Spinal cord (tissue), 9 donors: ENCODE measurements at regions not wholly inside any gene's neighbourhood (a gene's known extent, or its start where the extent isn't known, plus 50 kb on each side); places are given as distances from the start of the nearest gene placed in this dataset.

Experiments used
- DNase-seq, 6 donors: peaks; one replicate each; pipeline versions ENCODE4 v3.0.0 to v3.0.0-alpha.2; 2013 to 2015; ENCODE audit warnings: low spot score in 6 of 6, low read depth in 4 of 6
- H3K27ac ChIP-seq: one replicate; pipeline ENCODE4 v1.5.1; 2013; ENCODE audit warnings: low read depth, low read length, control low read depth
- H3K27me3 ChIP-seq: one replicate; pipeline ENCODE4 v1.6.1; 2013; ENCODE audit warnings: low read length; ENCODE audit not compliant: control insufficient read depth, insufficient read depth
- H3K36me3 ChIP-seq: one replicate; pipeline ENCODE4 v1.6.1; 2013; ENCODE audit warnings: low read length; ENCODE audit not compliant: control insufficient read depth, insufficient read depth
- H3K4me1 ChIP-seq: one replicate; pipeline ENCODE4 v1.6.1; 2013; ENCODE audit warnings: low read length; ENCODE audit not compliant: control insufficient read depth, insufficient read depth
- H3K4me3 ChIP-seq: one replicate; pipeline ENCODE4 v1.5.1; 2013; ENCODE audit warnings: low read depth, low read length, control low read depth
- H3K9me3 ChIP-seq: one replicate; pipeline ENCODE4 v1.6.1; 2013; ENCODE audit warnings: low read length; ENCODE audit not compliant: control insufficient read depth, insufficient read depth
- WGBS: methylation state at CpG from one replicate; pipeline ENCODE4 v1.1.5; 2013; ENCODE audit warnings: missing lambda C conversion rate; ENCODE audit not compliant: insufficient coverage; 5-methylcytosine and 5-hydroxymethylcytosine counted together
- donor health status: healthy.

DNA sequence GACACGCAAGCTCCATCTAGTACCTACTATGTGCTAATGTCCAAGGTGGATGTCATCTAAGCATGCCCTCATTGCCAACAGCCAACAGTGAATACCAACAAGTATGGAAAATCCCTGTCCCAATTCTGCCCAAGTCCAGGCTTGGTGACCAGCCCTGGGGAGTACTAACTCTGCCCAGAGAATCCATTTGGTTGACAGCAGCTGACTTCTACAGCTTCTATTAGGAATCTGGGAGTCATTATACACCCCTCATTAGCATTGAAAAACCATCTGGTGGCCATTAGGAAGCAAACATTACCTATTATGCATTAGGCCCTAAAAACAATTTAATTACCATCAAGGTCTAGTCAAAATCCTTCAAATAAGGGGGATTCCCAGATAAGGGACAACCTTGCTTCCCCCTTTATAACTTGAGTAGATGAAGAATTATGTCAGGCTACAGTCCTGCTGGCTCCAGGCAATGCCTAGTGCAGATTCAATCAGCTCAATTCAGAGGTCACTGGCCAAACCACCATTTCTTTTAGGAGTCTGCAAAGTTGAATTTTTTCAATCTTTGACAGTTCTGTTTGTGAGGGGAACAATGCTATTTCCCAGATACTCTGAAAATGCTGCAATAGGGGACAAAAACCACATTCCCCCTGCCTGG is 228.0 kb upstream of the LDB2 start:
- no peak overlapping the region for H3K27ac ChIP-seq
- 100% methylated on average over 1 of the region's 1 CpG for WGBS
- H3K4me3 ChIP-seq = no peak overlapping the region
- peak in 1 of 6 donors; percentile 74 for DNase-seq
- H3K4me1 ChIP-seq = no peaks in the 10 kb centered on the region
- H3K9me3 ChIP-seq = no peaks in the 10 kb centered on the region
- no peaks in the 10 kb centered on the region for H3K36me3 ChIP-seq
- no peaks in the 10 kb centered on the region for H3K27me3 ChIP-seq

DNA sequence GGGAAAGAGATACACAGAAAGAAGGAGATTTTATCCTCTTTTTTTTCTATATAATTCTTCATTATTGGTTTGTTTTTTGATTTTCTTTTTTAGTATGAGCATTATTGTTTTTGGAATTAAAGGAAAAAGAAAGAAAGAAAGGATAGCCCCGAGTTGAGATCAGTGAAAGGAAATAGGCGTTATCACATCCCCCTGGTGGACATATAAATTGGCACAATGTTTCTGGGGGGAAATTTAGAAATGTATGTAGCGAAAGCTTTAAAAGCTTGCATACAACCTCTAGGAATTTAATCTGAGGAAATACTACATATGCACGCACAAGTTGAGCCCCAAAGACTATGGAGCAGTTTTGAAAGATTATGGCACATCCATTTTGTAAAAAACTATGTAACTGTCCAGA is 226.3 kb upstream of the LDB2 start:
- no peaks in the 10 kb centered on the region for H3K4me1 ChIP-seq
- no peaks in the 10 kb centered on the region for H3K36me3 ChIP-seq
- H3K4me3 ChIP-seq = no peak overlapping the region
- DNase-seq = no peak
- 72% methylated on average over 2 of the region's 4 CpGs for WGBS
- no peaks in the 10 kb centered on the region for H3K9me3 ChIP-seq
- no peaks in the 10 kb centered on the region for H3K27me3 ChIP-seq
- H3K27ac ChIP-seq = no peak overlapping the region

GRCh38 chr4:17120761-17121160 is 222.3 kb upstream of the LDB2 start:
- Histone ChIP-seq H3K27ac (no peak overlapping the region), H3K4me3 (no peak overlapping the region), H3K4me1 (no peaks in the 10 kb centered on the region), H3K27me3 (no peaks in the 10 kb centered on the region), H3K9me3 (no peaks in the 10 kb centered on the region), H3K36me3 (no peaks in the 10 kb centered on the region)
- WGBS = no CpG with 5 or more reads among the region's 1 CpG
- DNase-seq = no peak

DNA sequence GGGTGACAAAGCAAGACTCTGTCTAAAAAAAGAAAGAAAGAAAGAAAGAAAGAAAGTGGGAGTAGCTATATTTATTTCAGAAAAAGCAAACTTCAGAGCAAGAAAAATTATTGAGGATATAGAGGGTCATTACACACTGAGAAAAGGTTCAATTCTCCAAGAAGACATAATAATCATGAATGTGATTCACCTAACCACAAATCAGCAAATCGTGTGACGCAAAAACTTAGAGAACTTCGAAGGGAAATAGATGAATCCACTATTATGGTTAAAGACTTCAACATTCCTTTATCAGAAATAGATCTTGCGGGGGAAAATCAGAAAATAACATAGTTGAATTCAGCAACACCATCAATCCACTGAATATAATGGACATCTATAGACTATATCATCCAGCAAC is 219.3 kb upstream of the LDB2 start:
- H3K9me3 ChIP-seq = no peaks in the 10 kb centered on the region
- H3K27ac ChIP-seq = no peak overlapping the region
- no CpG with 5 or more reads among the region's 4 CpGs for WGBS
- H3K4me3 ChIP-seq = no peak overlapping the region
- H3K27me3 ChIP-seq = no peaks in the 10 kb centered on the region
- no peak for DNase-seq
- no peaks in the 10 kb centered on the region for H3K36me3 ChIP-seq
- no peaks in the 10 kb centered on the region for H3K4me1 ChIP-seq

DNA sequence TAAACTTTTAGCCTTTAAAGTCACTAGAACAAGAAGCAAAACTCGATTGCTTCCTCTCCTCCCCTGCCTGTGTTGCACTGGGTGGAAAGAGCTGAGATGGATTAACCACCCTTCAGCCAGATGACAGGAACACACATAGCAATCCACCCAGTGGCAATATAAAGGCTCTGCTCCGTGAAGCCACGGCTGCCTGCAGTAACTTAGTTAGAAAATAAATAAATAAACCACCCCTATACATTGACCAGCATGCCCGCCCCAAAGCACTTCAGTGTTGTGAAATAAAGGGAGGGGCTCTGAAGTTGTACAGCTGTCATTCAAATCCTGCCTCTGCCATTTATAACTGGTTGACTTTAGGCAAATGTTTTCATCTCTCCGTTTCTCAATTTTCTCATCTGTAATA is 217.1 kb upstream of the LDB2 start:
- H3K27ac ChIP-seq = no peak overlapping the region
- no peaks in the 10 kb centered on the region for H3K27me3 ChIP-seq
- H3K9me3 ChIP-seq = no peaks in the 10 kb centered on the region
- H3K4me3 ChIP-seq = no peak overlapping the region
- DNase-seq = peak in 1 of 6 donors; percentile 13
- H3K36me3 ChIP-seq = no peaks in the 10 kb centered on the region
- WGBS = no CpG with 5 or more reads among the region's 5 CpGs
- no peaks in the 10 kb centered on the region for H3K4me1 ChIP-seq

DNA sequence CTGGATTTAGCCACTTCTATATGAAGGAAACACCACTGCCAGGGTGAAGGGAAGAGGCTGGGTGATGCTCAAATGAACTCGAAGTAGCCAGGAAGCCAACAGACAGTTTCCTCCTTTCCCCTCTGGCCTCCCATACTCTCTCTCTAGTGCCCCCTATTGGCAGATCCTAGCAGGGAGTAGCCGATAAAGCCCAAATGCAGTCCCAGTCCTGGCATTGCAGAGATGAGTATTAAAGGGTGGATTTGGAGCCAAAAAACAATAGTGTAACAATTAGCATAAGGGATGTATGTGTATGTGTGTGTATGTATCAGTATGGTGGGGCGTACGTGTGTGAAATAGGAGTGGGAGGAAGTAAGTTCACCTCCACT is 213.8 kb upstream of the LDB2 start:
- Histone ChIP-seq H3K36me3 (no peaks in the 10 kb centered on the region), H3K4me3 (no peak overlapping the region), H3K27me3 (no peaks in the 10 kb centered on the region), H3K9me3 (no peaks in the 10 kb centered on the region), H3K27ac (no peak overlapping the region), H3K4me1 (no peaks in the 10 kb centered on the region)
- 61% methylated on average over 2 of the region's 4 CpGs for WGBS
- DNase-seq = peak in 1 of 6 donors; percentile 24

- WGBS = 71% methylated on average over 2 of the region's 2 CpGs
- no peak overlapping the region for H3K27ac ChIP-seq
- H3K4me1 ChIP-seq = no peaks in the 10 kb centered on the region
- no peak overlapping the region for H3K4me3 ChIP-seq
- no peaks in the 10 kb centered on the region for H3K9me3 ChIP-seq
- no peaks in the 10 kb centered on the region for H3K36me3 ChIP-seq
- no peak for DNase-seq
- H3K27me3 ChIP-seq = no peaks in the 10 kb centered on the region
Measured at GRCh38 chr4:17109126-17109525, 210.7 kb upstream of the LDB2 start.

GRCh38 chr4:17103231-17103630 is 204.8 kb upstream of the LDB2 start:
- Histone ChIP-seq H3K27me3 (no peaks in the 10 kb centered on the region), H3K27ac (no peak overlapping the region), H3K4me1 (no peaks in the 10 kb centered on the region), H3K4me3 (no peak overlapping the region), H3K9me3 (no peaks in the 10 kb centered on the region), H3K36me3 (no peaks in the 10 kb centered on the region)
- no CpG with 5 or more reads among the region's 1 CpG for WGBS
- no peak for DNase-seq

- Histone ChIP-seq H3K4me1 (no peaks in the 10 kb centered on the region), H3K9me3 (no peaks in the 10 kb centered on the region), H3K27me3 (no peaks in the 10 kb centered on the region), H3K36me3 (no peaks in the 10 kb centered on the region), H3K4me3 (no peak overlapping the region), H3K27ac (no peak overlapping the region)
- WGBS = no CpG with 5 or more reads among the region's 2 CpGs
- no peak for DNase-seq
Measured at GRCh38 chr4:17098996-17099395, 200.6 kb upstream of the LDB2 start.

- Histone ChIP-seq H3K9me3 (no peaks in the 10 kb centered on the region), H3K27me3 (no peaks in the 10 kb centered on the region), H3K36me3 (no peaks in the 10 kb centered on the region), H3K27ac (no peak overlapping the region), H3K4me1 (no peaks in the 10 kb centered on the region), H3K4me3 (no peak overlapping the region)
- 91% methylated on average over 4 of the region's 4 CpGs for WGBS
- DNase-seq = no peak
Measured at GRCh38 chr4:17098401-17098800, 200.0 kb upstream of the LDB2 start.
